COLO668 (cell line): ENCODE measurements at regions not wholly inside any gene's neighbourhood (a gene's known extent, or its start where the extent isn't known, plus 50 kb on each side); places are given as distances from the start of the nearest gene placed in this dataset.
"Not testable (repeated sequence)": the region's sequence is repeated elsewhere in the genome, so short reads cannot be mapped to it uniquely, and the experiment has no call there.

Source experiments
- DNase-seq: peaks from one replicate; lab custom pipeline; 2025; ENCODE audit not compliant: unreplicated experiment; lab: John Stamatoyannopoulos, UW

DNA sequence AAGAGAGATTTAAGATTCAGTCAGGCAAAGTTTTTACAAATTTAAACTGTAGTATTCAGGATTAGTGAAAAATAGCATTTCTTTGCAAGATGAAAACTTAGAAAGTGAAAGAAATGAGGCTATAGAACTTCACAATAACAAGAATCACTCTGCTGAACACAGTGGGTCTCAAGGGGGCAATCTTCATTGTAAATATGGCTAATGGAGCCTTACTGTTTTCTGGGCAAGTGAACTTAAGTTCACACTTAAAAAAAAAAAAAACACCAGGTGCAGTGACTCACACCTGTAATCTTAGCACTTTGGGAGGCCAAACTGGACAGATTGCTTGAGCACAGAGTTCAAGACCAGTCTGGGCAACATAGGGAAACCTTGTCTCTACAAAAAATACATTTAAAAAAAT is 175.9 kb upstream of the SNX2 start:
- DNase-seq: no peak

DNA sequence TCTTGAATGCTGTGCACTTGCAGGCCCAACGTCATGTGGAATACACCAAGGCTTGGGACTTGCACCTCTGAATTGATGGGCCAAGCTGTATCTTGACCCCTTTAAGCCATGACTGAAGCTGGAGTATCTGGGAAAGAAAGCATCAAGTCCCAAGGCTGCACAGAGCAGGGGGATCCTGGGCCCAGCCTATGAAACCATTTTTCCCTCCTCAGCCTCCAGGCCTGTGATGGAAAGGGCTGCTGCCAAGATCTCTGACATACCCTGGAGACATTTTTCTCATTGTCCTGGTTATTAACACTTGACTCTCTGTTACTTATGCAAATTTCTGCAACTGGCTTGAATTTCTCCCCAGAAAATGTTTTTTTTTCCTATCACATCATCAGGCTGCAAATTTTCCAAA is 174.0 kb upstream of the SNX2 start:
- no peak for DNase-seq

DNA sequence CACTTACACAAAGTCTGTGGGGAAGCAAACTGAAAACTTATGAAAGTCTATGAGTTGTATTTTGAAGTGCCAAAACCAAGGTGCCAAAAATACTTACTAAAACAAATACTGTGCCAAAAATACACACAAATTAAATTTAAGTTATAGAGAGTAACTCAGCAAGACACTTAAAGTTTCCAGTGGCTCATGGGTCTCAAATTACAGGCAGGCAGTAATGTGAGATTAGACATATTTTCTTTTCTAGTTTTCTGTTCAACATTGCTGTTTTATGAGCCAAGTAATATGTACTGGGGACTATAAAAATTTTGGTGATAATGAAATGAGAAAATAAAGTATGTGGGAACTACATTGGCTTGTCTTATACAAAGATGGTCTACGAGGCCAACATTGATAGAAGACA is 172.2 kb upstream of the SNX2 start:
- no peak for DNase-seq

- DNase-seq: no peak
Observed at GRCh38 chr5:122605236-122605635, 169.6 kb upstream of the SNX2 start.

- no peak for DNase-seq
Observed at GRCh38 chr5:122607818-122608217, 167.1 kb upstream of the SNX2 start.

- DNase-seq: no peak
Observed at GRCh38 chr5:122608222-122608621, 166.7 kb upstream of the SNX2 start.

GRCh38 chr5:122611406-122611805 is 163.5 kb upstream of the SNX2 start:
- no peak for DNase-seq

GRCh38 chr5:122612901-122613300 is 162.0 kb upstream of the SNX2 start:
- DNase-seq: no peak

DNA sequence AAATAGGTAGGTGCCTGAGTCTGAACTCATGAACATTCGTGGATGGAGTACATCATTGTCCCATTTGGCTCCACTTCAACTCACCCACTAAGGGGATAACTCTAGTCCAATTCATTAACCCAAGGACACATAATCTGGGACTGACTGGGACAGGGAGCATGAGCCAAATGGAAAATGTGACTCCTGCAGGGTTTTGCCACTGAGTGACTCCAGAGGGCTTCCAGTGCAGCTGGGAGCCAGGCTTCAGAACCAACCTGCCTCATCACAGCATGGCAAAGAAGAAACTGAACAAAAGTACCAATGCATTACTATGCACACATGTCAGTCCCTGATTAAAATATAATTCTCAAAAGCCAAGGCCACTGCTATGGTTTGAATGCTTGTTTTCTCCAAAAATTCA is 159.7 kb upstream of the SNX2 start:
- no peak for DNase-seq

DNA sequence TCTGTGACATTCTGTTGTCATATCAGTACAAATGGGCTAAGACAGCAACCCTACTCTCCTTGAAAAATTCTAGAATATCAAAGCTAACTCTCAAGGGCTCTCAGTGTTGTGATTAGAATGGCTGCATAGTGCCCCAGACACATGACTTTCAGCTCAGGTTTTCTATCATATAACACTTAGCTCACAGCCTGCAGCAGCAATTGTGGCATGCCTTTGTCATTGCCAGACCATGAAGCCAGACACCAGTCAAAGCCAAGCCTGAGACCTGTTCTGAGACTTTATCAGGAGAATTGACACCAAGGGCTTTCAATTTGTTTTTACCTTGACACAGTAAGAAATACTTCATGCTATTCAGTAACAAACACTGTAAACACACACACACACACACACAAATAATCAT is 159.0 kb upstream of the SNX2 start:
- no peak for DNase-seq

- not testable (repeated sequence) for DNase-seq
Observed at GRCh38 chr5:122618046-122618445, 156.8 kb upstream of the SNX2 start.

DNA sequence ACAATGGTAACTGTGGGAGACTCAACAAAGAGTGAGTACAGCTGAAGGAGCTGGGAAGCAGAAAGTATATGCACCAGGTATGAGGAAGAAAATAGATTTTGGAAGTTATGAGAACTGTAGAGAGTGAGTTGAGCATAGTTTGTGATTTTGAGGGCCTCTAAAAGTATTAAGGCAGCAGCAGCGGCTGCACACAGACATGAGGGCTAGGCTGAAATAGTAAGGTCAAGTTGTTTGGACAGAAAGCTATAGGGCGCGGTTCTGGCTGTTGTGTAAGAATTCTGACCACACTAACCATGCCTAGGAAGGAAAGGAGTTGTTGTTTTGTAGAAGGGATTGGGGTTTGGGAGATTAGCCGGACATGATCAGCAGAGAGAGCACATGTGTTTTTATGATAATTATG is 154.1 kb upstream of the SNX2 start:
- DNase-seq: not testable (repeated sequence)

- DNase-seq: not testable (repeated sequence)
Observed at GRCh38 chr5:122628714-122629113, 146.2 kb upstream of the SNX2 start.

GRCh38 chr5:122629121-122629677 is 145.7 kb upstream of the SNX2 start:
- DNase-seq: no peak

DNA sequence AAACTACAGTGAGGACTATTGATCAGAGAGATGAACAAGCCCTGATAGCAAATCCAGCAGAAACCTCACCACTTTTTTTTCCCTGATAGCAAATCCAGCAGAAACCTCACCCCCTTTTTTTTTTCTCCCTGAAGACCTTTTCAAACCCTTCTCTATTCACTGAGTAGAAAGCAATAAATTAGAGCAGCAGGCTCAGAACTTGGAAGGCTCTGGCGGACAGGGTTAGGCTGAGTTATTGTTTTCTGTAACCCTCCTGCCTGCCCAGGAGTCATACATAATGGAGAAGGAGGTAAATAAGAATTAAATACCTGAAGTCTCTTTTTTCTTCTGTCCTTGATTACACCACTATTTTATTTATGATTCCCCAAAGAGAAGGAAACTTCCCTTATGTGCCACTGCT is 136.3 kb upstream of the SNX2 start:
- no peak for DNase-seq

DNA sequence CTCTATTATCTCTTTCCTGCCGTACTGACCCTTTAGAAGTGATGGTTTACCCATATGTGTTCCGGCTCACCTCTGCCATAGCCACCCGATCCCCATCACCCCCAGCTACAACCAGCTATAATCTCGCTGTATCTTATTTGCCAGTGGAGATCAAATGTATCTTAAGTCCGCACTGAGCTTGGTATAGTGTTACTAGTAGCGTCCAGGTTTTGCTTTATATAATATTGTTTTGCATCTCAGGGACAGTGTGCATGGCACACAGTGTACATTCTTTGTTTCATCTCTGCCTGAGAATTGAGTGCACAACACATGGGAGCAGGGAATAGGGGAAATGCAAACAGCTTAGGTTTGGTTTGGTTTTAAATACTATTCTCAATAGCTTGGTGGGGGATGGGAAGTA is 135.8 kb upstream of the SNX2 start:
- DNase-seq: no peak

GRCh38 chr5:122639864-122640263 is 135.0 kb upstream of the SNX2 start:
- no peak for DNase-seq

GRCh38 chr5:122649080-122649479 is 125.8 kb upstream of the SNX2 start:
- no peak for DNase-seq

- no peak for DNase-seq
Observed at GRCh38 chr5:122653087-122654017, 121.5 kb upstream of the SNX2 start.

GRCh38 chr5:122656160-122656559 is 118.7 kb upstream of the SNX2 start:
- no peak for DNase-seq

DNA sequence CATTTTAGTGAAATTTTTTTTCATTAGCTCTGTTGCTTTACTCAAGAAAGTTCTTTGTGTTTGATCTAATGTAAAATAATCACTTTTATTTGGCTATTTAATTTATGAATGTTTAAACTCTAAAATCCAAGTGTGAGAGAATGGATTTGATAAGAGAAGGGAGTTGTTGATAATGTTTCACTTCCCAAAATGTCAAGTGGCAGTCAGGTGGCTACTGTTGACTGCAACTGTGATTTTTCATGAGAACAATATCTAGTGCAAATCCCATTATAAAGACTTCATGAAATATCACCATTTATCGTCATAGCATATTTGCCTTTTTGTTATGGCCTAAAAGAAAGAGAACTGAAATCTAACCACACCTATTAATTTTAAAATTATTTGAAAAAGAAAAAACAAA is 118.3 kb upstream of the SNX2 start:
- no peak for DNase-seq

GRCh38 chr5:122661496-122662180 is 113.2 kb upstream of the SNX2 start:
- no peak for DNase-seq
